ENCODE measurements at regions not wholly inside any gene's neighbourhood (a gene's known extent, or its start where the extent isn't known, plus 50 kb on each side); places are given as distances from the start of the nearest gene placed in this dataset.
"Not testable (repeated sequence)": the region's sequence is repeated elsewhere in the genome, so short reads cannot be mapped to it uniquely, and the experiment has no call there.

- H3K27ac ChIP-seq = no peak overlapping the region
- TF ChIP-seq ZFX (IDR thresholded peaks at IDR 0.05) = no peak
- no peak for TF ChIP-seq CTCF (conservative IDR thresholded peaks at IDR 0.05)
Observed at GRCh38 chr17:30586818-30587595, 109.8 kb downstream of the GOSR1 start.

- H3K27ac ChIP-seq = no peak overlapping the region
Observed at GRCh38 chr17:30584810-30585209, 107.6 kb downstream of the GOSR1 start.

GRCh38 chr17:30580916-30581315, 103.7 kb downstream of the GOSR1 start:
- no peak for TF ChIP-seq ZFX (IDR thresholded peaks at IDR 0.05)
- TF ChIP-seq CTCF (conservative IDR thresholded peaks at IDR 0.05) = no peak

More at GRCh38 chr17:30584810-30585209, 107.6 kb downstream of the GOSR1 start:
- no peak for TF ChIP-seq CTCF (conservative IDR thresholded peaks at IDR 0.05)
- TF ChIP-seq ZFX (IDR thresholded peaks at IDR 0.05) = no peak

GRCh38 chr17:30579610-30580315, 102.6 kb downstream of the GOSR1 start:
- no peak for TF ChIP-seq CTCF (conservative IDR thresholded peaks at IDR 0.05)
- TF ChIP-seq ZFX (IDR thresholded peaks at IDR 0.05) = no peak
- H3K27ac ChIP-seq = no peak overlapping the region

More at GRCh38 chr17:30580916-30581315, 103.7 kb downstream of the GOSR1 start:
- no peak overlapping the region for H3K27ac ChIP-seq

- not testable (repeated sequence) for H3K27ac ChIP-seq
Observed at GRCh38 chr17:30578015-30578717, 101.0 kb downstream of the GOSR1 start.
